GM18517 (cell line): ENCODE measurements at regions not wholly inside any gene's neighbourhood (a gene's known extent, or its start where the extent isn't known, plus 50 kb on each side); places are given as distances from the start of the nearest gene placed in this dataset.
A peak's percentile ranks its signal among the peaks of the same experiment; 100 is the strongest.
"Not testable (repeated sequence)": the region's sequence is repeated elsewhere in the genome, so short reads cannot be mapped to it uniquely, and the experiment has no call there.

Experiments
- ATAC-seq: cut with Tn5 transposase; IDR thresholded peaks from one replicate; pipeline ENCODE4 v1.9.1; 2021; ENCODE audit warnings: mild to moderate bottlenecking, moderate library complexity; ENCODE audit not compliant: unreplicated experiment

DNA sequence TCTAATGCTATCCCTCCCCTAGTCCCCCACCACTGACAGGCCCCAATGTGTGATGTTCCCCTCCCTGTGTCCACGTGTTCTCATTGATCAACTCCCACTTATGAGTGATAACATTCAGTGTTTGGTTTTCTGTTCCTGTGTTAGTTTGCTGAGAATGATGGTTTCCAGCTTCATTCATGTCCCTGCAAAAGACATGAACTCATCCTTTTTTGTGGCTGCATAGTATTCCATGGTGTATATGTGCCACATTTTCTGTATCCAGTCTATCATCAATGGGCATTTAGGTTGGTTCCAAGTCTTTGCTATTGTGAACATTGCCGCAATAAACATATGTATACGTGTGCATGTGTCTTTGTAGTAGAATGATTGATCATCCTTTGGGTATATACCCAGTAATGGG, 153.1 kb downstream of the OR13H1 start:
- ATAC-seq, result not testable (repeated sequence)

DNA sequence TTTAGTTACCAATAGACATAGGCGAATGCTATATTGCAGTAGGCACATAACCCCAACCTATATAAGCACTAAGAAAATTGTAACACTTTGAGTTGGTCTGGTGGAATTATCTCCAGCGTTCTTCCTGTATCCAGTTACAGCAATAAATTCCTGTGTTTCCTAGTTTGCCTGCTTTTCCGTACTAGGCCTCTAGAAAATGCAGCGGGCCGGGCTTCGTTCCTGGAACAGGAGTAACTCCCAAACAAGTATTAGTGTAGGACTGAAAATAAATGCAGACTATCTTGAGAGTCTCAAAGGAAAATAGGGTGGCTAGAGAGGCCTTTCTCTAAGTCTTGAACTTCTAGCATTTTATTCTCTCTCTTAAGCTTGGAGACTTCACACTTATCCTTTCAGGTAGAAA, 159.8 kb downstream of the OR13H1 start:
- ATAC-seq, result no peak

DNA sequence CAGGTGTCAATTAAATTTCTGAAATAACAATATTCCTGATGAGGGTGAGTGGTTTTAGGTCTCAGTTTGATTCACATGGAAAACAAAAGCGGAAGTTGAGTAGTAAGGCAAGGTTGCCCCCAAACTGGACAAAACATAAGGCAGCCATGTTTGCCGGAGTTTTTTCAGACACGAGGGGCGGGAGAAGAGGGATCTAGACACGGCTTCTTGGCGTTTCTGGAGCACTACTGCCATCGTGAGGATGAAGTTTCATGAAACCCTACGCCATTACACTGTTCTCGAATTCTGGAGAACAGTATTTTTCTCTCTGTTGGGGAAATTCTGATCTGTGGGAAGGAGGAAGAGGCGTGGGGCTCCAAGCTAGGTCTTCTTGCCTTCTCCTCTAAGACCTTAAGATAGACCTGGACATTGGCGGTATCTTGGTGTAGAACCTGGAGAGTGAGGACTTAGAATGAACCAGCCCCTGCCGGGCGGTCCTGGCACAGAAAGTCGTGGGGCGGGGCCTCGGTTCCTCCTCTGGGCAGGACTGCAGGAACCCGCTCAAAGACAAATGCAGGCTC, 160.3 kb downstream of the OR13H1 start:
- peak; percentile 70 for ATAC-seq

DNA sequence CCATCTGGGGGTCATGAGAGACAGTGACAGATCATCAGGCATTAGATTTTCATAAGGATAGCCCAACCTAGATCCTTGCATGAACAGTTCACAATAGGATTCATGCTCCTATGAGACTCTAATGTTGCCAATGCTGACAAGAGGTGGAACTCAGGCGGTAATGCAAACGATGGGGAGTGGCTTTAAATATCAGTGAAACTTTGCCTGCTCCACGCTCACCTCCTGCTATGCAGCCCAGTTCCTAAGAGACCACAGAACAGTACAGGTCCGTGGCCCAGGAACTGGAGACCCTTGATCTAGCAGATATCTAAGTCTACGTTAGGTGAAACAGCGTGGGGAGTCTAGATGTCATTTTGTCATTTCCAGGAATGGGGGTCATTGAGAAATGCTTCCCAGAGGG, 165.7 kb downstream of the OR13H1 start:
- no peak for ATAC-seq

DNA sequence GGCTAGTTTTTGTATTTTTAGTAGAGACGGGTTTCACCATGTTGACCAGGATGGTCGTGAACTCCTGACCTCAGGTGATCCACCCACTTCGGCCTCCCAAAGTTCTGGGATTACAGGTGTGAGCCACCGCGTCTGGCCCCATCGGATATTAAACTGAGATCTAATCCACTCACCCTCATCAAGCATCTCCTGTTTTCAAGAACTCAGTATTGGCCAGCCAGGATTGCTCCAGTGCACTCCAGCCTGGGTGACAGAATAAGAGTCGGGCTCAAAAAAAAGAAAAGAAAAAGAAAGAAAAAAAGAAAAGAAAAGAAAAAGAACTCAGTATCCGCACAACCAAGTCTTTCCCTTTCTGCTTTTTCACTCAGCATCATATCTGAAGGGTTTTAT, 167.6 kb downstream of the OR13H1 start:
- no peak for ATAC-seq

DNA sequence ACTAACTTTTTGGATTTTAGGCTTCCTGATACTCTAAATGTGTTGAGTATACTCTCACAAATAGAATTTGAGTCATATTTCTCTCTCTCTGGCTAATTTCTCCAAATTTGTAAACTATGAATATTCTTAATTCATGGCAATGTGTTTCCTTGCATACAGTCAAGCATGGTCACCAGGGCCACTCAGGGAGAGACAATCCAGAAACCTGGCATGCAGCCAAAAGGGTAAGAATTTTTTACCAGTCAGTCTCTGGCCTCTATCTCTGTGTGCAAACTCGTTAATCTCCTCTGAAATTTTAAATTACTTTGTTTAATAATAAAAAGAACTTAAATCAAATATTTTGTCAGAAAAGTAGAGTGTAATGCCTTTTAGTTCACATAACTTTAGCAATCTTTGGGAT, 179.8 kb downstream of the OR13H1 start:
- ATAC-seq, result no peak

DNA sequence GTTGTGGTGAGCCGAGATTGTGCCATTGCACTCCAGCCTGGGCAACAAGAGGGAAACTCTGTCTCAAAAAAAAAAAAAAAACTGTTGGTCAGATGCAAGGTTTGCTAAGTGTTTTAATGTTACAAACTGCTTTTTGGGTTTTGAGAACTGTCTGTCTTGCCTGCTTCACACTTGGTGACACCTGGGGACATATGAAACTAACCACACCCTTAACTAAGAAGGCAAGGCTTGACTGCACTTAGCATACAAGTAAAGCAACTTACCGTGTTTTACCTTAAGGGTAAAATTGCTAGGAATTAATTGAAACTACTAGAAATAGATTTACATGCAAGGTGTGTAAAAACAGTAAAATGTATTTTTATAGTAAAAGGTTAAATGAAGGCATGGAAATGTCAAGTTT, 180.4 kb downstream of the OR13H1 start:
- ATAC-seq, result no peak

DNA sequence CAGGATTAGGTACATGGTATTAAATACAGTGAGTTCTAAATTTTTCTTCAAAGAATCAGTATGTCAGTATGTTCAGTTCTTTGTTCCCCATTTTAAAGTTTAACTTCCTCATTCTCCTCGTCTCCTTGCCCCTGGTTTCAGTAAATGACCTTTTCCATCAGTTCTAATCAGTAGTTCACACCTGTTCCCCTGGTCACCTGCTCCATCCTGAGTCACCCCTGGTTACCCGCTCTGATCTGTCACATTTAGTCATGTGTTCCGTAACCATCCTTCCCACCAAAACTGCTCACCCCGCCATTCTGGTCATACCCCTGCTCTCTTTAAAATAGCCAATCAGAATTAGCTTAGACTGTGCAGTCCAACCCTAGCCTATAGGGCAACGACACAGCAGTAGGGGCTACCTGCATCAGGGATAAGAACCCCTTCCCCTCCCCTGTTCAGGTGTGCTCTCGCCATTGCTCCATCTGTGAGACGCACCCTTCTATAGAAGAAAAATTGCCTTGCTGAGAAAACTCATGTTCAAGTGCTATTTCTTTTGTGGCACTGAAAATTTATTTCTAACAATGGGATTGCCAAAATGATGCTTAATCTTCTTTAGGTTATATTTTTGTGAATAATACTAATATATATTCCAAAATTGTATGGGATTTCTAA, 181.3 kb downstream of the OR13H1 start:
- no peak for ATAC-seq

DNA sequence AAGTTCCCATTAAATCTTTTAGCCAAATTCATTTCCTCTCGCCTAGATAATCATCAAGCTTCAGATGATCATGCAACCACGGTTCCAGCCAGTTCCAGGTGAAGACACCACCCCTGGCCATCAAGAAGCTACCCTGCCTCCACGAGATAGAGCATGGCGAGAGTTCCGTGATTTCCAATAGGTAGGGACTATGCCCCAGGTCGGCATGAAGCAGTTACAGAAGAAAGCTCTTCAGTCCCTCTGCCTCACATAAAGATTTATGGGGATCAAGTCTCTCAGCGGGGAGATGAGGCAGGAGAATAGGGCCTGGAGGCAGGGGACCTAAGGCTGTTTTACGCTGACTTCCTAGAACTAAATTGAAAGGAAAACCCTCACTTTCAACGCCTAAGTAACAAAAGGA, 183.9 kb downstream of the OR13H1 start:
- ATAC-seq, result no peak

DNA sequence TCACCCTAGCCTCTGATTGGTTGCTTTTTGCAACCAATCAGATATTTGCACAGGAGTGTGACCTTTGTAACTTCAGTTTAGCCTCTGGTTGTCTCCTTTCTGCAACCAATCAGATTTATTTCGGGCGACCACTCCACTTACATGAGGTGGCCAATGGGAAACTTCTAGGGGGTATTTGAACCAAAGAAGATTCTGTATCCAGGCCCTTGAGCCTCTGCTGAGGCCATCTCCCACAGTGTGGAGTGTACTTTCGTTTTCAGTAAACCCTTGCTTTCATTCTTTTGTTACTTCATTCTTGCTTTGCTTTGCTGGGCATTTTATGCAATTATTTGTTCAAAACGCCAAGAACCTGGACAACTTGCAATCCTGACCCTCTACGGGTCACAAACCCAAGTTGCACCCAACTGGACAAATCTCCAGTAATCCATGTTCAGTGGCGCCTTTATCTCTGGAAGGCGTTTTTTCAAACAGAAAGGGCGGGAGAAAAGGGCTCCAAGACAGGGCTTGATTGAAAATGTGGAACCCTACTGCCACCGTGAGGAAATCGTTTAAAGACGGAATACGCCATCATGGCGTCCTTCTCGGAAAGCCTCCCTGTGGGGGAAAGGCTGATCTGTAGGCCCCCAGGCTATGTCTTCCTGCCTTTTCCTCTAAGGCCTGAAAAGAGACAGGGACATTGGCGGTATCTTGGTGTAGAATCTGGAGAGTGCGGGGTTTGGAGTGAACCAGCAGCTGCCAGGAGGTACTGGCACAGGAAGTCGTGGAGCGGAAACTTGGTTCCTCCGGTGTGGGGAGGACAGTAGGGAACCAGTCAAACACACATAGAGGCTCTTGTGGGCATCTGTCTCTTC, 184.6 kb downstream of the OR13H1 start:
- peak; percentile 66 for ATAC-seq

DNA sequence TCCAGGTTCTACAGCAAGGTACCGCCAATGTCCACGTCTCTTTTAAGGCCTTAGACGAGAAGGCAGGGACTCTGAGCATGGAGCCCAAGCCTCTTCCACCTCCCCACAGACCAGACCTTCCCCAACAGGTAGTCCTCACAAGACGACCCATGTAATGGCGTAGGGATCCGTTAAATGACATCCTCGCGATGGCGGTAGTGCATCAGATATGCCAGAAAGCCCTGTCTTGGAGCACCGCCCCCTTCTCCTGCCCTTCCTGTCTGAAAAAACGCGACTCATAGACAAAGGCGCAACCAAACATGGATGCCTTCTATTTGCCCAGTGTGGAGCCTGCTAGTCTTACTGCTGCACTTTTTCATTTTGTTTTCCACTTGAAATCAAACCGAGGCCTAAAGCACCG, 185.4 kb downstream of the OR13H1 start:
- peak; percentile 58 for ATAC-seq

DNA sequence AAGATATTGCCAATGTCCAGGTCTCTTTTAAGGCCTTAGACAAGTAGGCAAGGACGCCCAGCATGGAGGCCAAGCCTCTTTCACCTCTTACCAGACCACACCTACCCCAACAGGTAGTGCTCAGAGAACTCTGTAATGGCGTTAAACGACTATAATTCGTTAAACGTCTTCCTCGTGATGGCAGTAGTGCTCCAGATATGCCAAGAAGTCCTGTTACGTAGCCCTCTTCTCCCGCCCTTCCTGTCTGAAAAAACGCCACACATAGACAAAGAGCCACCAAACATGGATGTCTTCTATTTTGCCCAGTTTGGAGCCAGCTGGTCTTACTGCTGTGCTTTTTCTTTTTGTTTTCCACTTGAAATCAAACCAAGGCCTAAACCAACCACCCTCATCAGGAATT, 190.7 kb downstream of the OR13H1 start:
- ATAC-seq, result peak; percentile 77

DNA sequence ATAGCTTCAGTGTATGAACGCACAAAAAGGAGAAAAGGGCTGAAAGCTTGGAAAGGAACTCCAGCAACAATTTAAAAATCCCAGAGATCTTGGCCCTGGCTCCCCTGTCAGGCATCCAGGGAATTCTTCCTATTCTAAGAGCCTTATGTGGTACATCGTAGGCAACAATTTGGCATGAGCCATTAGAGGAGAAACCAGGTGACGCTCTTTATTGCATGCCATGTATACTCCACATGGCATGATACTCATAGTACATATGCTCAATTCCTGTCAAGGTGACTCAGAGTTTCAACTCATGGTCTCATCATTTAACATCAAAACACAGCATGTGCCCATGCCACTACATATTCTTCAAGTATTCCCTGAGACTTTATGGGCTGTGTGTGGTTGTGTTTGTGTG, 191.3 kb downstream of the OR13H1 start:
- ATAC-seq, result no peak

DNA sequence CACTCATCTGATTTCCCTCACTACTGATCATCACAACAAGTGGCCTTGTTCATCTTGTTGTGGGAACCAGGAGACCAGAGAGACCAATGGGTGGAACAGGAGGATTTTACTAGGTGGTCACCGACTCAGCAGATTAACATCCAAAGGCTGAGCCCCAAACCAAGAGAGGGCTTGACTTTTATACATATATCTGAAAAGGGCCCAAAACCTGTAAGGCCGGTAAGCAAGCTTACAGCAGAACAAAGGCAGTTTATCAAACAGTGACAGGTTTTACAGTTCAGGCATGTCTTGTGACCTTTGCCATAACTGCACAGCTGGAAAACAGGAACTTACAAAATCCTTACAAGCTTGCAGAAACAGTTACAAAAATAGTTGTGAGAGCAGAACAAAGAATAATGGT, 195.9 kb downstream of the OR13H1 start:
- no peak for ATAC-seq

DNA sequence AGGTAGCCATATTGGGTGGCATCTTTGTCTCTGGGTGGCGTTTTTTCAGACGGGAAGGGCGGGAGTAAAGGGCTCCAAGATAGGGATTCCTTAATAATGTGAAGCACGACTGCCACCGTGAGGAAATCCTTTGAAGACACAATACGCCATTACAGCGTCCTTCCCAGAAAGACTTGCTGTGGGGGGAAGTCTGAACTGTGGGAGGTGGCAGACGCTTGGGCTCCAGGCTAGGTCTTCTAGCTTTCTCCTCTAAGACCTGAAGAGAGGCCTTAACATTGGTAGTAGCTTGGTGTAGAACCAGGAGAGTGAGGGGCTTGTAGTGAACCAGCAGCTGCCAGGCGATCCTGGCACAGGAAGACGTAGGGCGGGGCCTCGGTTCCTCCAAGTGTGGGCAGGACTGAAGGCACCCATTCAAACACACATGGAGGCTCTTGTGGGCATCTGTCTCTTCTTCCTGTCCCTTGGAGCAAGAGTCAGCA, 197.3 kb downstream of the OR13H1 start:
- ATAC-seq, result peak; percentile 71

DNA sequence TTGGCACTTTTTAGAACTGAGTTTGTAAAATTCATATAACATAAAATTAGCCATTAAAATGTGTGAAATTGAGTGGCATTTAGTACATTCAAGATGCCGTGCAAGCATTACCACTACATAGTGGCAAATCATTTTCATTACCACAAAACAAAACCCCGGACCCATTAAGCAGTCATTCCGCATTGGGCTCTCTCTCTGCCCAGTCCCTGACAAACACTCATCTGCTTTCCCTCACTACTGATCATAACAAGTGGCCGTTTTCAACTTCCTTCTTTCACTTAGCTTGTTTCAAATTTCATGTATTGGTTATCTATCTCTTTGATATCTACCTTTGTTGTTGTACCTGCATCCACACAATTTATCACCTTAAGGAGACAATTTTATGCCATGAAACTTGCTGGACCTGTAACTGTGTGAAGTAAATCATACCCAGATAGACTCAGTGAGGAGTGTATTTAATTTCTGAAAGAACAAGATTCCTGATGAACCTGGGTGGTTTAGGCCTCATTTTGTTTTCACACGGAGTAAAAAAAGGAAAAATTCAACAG, 202.1 kb downstream of the OR13H1 start:
- no peak for ATAC-seq

DNA sequence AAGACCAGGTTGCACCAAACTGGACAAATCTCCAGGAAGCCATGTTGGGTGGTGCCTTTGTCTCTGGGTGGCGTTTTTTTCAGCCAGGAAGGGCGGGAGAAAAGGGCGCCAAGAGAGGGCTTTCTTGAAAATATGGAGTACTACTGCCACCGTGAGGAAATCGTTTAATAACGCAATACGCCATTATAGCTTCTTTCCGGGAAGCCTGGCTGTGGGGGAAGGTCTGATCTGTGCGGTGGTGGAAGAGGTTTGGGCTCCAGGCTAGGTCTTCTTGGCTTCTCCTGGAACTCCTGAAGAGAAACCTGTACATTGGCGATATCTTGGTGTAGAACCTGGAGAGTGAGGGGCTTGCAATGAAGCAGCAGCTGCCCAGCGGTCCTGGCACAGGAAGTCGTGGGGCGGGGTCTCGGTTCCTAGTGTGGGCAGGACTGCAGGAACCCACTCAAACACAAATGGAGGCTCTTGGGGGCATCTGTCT, 202.7 kb downstream of the OR13H1 start:
- peak; percentile 58 for ATAC-seq

DNA sequence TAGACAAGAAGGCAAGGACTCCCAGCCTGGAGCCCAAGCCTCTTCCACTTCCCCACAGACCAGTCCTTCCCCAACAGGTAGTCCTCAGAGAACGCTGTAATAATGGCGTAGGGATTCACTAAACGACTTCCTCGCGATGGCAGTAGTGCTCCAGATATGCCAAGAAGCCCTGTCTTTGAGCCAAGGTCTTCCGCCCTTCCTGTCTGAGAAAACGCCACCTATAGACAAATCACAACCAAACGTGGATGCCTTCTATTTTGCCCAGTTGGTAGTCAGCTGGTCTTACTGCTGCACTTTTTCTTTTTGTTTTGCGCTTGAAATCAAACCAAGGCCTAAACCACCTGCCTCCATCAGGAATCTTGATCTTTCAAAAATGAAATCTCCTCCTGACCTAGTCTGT, 203.3 kb downstream of the OR13H1 start:
- peak; percentile 71 for ATAC-seq

DNA sequence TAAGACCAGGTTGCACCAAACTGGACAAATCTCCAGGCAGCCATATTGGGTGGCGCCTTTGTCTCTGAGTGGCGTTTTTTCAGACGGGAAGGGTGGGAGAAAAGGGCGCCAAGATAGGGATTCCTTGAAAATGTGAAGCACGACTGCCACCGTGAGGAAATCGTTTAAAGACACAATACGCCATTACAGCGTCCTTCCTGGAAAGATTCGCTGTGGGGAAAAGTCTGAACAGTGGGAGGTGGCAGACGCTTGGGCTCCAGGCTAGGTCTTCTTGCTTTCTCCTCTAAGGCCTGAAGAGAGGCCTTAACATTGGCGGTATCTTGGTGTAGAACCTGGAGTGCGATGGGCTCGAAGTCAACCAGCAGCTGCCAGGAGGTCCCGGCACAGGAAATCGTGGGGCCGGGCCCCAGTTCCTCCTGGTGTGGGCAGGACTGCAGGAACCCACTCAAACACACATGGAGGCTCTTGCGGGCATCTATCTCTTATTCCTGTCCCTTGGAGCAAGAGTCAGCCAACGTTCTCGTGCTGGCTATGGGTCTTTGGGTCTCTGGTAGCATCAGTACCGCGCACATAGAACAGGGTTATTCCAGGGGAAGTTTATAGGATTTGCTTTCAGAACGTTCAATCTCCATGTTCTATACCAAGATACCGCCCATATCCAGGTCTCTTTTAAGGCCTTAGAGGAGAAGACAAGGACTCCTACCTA, 208.8 kb downstream of the OR13H1 start:
- peak; percentile 56 for ATAC-seq

DNA sequence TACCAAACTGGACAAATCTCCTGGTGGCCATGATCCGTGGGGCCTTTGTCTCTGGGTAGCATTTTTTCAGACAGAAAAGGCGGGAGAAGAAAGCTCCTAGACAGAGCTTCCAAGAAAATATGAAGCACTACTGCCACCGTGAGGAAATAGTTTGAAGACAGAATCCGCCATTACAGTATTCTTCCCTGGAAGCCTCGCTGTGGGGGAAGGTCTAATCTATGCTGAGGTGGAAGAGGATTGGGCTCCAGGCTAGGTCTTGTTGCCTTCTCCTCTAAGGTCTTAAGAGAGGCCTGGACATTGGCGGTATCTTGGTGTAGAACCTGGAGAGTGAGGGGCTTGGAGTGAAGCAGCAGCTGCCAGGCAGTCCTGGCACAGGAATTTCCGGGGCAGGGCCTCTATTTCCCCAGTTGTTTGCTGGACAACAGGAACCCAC, 218.9 kb downstream of the OR13H1 start:
- peak; percentile 73 for ATAC-seq

DNA sequence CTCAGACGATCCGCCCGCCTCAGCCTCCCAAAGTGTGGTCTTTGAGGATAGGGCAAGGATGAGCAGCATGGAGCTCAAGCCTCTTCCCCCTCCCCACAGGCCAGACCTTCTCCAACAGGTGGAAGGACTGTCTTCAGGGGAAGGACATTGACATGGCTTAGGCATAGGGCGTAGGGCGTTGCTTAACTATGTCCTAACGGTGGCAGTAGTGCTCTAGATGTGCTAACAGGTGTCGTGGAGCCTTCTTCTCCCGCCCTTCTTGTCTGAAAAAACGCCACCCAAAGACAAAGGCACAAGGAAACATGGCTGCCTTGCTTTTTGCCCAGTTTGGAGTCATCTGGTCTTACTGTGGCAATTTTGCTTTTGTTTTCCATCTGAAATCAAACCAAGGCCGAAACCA, 219.8 kb downstream of the OR13H1 start:
- ATAC-seq, result peak; percentile 66
